Hepatocyte (in vitro differentiated cells): ENCODE measurements at regions not wholly inside any gene's neighbourhood (a gene's known extent, or its start where the extent isn't known, plus 50 kb on each side); places are given as distances from the start of the nearest gene placed in this dataset.

ENCODE experiments used
- DNase-seq: peaks from one replicate; pipeline ENCODE4 v3.0.0-alpha.2; 2016; ENCODE audit warnings: low spot score
- H2AFZ ChIP-seq: fragments of 200-600 bp; sonication (generic); 2 replicates; pipeline ENCODE4 v1.6.0; 2016; ENCODE audit warnings: antibody characterized with exemption, mild to moderate bottlenecking
- H3K27ac ChIP-seq: fragments of 200-600 bp; sonication (generic); 2 replicates; pipeline ENCODE4 v1.5.1; 2016; ENCODE audit warnings: mild to moderate bottlenecking
- H3K27me3 ChIP-seq: fragments of 200-600 bp; sonication (generic); 2 replicates; pipeline ENCODE4 v1.6.1; 2016
- H3K36me3 ChIP-seq: fragments of 200-600 bp; sonication (generic); replicated peaks from 2 replicates; pipeline ENCODE4 v1.5.1; 2016; ENCODE audit warnings: low read depth; ENCODE audit not compliant: insufficient read depth
- H3K4me1 ChIP-seq: fragments of 200-600 bp; sonication (generic); 2 replicates; pipeline ENCODE4 v1.5.1; 2016; ENCODE audit warnings: mild to moderate bottlenecking, moderate library complexity; ENCODE audit not compliant: insufficient read depth
- H3K4me2 ChIP-seq: fragments of 200-600 bp; sonication (generic); 2 replicates; pipeline ENCODE4 v1.6.0; 2016
- H3K4me3 ChIP-seq: fragments of 200-600 bp; sonication (generic); 2 replicates; pipeline ENCODE4 v1.5.1; 2016; ENCODE audit warnings: mild to moderate bottlenecking
- H3K79me2 ChIP-seq: fragments of 200-600 bp; sonication (generic); 2 replicates; pipeline ENCODE4 v1.6.0; 2017; ENCODE audit warnings: mild to moderate bottlenecking
- H3K9me2 ChIP-seq: fragments of 200-600 bp; sonication (generic); replicated peaks from 2 replicates; pipeline ENCODE4 v1.6.0; 2017; ENCODE audit warnings: mild to moderate bottlenecking; ENCODE audit not compliant: insufficient read depth
- H3K9me3 ChIP-seq: fragments of 200-600 bp; sonication (generic); 2 replicates; pipeline ENCODE4 v1.5.1; 2016; ENCODE audit warnings: low read depth, mild to moderate bottlenecking
- H4K20me1 ChIP-seq: fragments of 200-600 bp; sonication (generic); 2 replicates; pipeline ENCODE4 v1.6.0; 2016; ENCODE audit warnings: mild to moderate bottlenecking; ENCODE audit not compliant: insufficient read depth, poor library complexity, severe bottlenecking
- CTCF ChIP-seq: fragments of 200-600 bp; sonication (generic); IDR thresholded peaks from 2 replicates; pipeline ENCODE4 v1.5.1; 2016; ENCODE audit warnings: antibody characterized with exemption, mild to moderate bottlenecking; ENCODE audit not compliant: poor library complexity
- EZH2 ChIP-seq: fragments of 200-600 bp; sonication (generic); IDR thresholded peaks from 2 replicates; pipeline ENCODE4 v1.6.1; 2016; ENCODE audit warnings: antibody characterized with exemption, mild to moderate bottlenecking, borderline replicate concordance
- EZH2phosphoT487 ChIP-seq: fragments of 200-600 bp; sonication (generic); IDR thresholded peaks from one replicate; pipeline ENCODE4 v1.6.1; 2018; ENCODE audit warnings: antibody characterized with exemption, mild to moderate bottlenecking, low read depth, moderate library complexity; ENCODE audit not compliant: unreplicated experiment, severe bottlenecking
- WGBS: methylation state at CpG from one replicate; pipeline ENCODE4 v1.1.6; 2016; ENCODE audit warnings: low lambda C conversion rate; ENCODE audit errors: missing lambda C conversion rate; 5-methylcytosine and 5-hydroxymethylcytosine counted together

- WGBS = 92% methylated on average over 10 of the region's 10 CpGs
- TF ChIP-seq EZH2 = no peak
- no peak for TF ChIP-seq CTCF
Measured at GRCh38 chr9:129239946-129240490, 62.0 kb upstream of the IER5L start.

GRCh38 chr9:129237803-129238202, 59.7 kb upstream of the IER5L start:
- DNase-seq = no peak
- no peaks in the 10 kb centered on the region for H3K27me3 ChIP-seq
- no peaks in the 10 kb centered on the region for H3K36me3 ChIP-seq
- no peak overlapping the region for H3K27ac ChIP-seq
- H3K4me1 ChIP-seq = peaks cover 3% of the 10 kb centered on the region
- H2AFZ ChIP-seq = no peak overlapping the region
- no peaks in the 10 kb centered on the region for H3K9me2 ChIP-seq
- H4K20me1 ChIP-seq = no peaks in the 10 kb centered on the region
- no peaks in the 10 kb centered on the region for H3K79me2 ChIP-seq
- 71% methylated on average over 2 of the region's 2 CpGs for WGBS
- no peak overlapping the region for H3K4me2 ChIP-seq
- H3K9me3 ChIP-seq = no peaks in the 10 kb centered on the region
- H3K4me3 ChIP-seq = no peak overlapping the region
- no peak for TF ChIP-seq EZH2phosphoT487
- TF ChIP-seq EZH2 = no peak
- no peak for TF ChIP-seq CTCF

More at GRCh38 chr9:129239946-129240490, 62.0 kb upstream of the IER5L start:
- Histone ChIP-seq H3K27me3 (no peaks in the 10 kb centered on the region), H4K20me1 (no peaks in the 10 kb centered on the region), H2AFZ (no peak overlapping the region), H3K79me2 (no peaks in the 10 kb centered on the region), H3K27ac (no peak overlapping the region), H3K9me2 (no peaks in the 10 kb centered on the region), H3K4me3 (no peak overlapping the region), H3K4me1 (peaks cover 7% of the 10 kb centered on the region), H3K36me3 (no peaks in the 10 kb centered on the region), H3K4me2 (no peak overlapping the region), H3K9me3 (no peaks in the 10 kb centered on the region)
- no peak for DNase-seq

- no peak overlapping the region for H2AFZ ChIP-seq
- H3K36me3 ChIP-seq = no peaks in the 10 kb centered on the region
- H3K4me1 ChIP-seq = peaks cover 3% of the 10 kb centered on the region
- peak; percentile 49 for DNase-seq
- H3K4me3 ChIP-seq = no peak overlapping the region
- H3K9me3 ChIP-seq = no peaks in the 10 kb centered on the region
- no peaks in the 10 kb centered on the region for H3K9me2 ChIP-seq
- TF ChIP-seq CTCF (no peak), EZH2 (no peak), EZH2phosphoT487 (no peak)
- 25% methylated on average over 13 of the region's 13 CpGs for WGBS
- no peaks in the 10 kb centered on the region for H3K27me3 ChIP-seq
- no peaks in the 10 kb centered on the region for H3K79me2 ChIP-seq
- H4K20me1 ChIP-seq = no peaks in the 10 kb centered on the region
- H3K27ac ChIP-seq = no peak overlapping the region
- H3K4me2 ChIP-seq = peak overlapping the region; percentile 60
Measured at GRCh38 chr9:129237164-129237611, 59.1 kb upstream of the IER5L start.
